Body of pancreas (tissue), 4 donors: ENCODE measurements at regions not wholly inside any gene's neighbourhood (a gene's known extent, or its start where the extent isn't known, plus 50 kb on each side); places are given as distances from the start of the nearest gene placed in this dataset.

ENCODE experiments used
- ATAC-seq: fragments of 150-250 bp; one replicate; pipeline ENCODE4 v1.9.1; 2016
- DNase-seq, 4 donors: peaks; one replicate each; pipeline ENCODE4 v3.0.0-alpha.2; 2019
- H3K27ac ChIP-seq, 4 donors: fragments of 200-600 bp; sonication (generic); 1 replicate in 3 of 4; 2 replicates in 1 of 4; pipeline versions ENCODE4 v1.5.1 to v1.6.1; 2016 to 2019; ENCODE audit warnings: mild to moderate bottlenecking in 1 of 4, mixed read lengths in 1 of 4, moderate library complexity in 1 of 4
- H3K27me3 ChIP-seq, 2 donors: fragments of 200-600 bp; sonication (generic); one replicate each; pipeline ENCODE4 v1.6.0; 2016; ENCODE audit warnings: mild to moderate bottlenecking in 1 of 2
- H3K36me3 ChIP-seq, 2 donors: fragments of 200-600 bp; sonication (generic); replicated peaks in 1 of 2; 2 replicates each; pipeline ENCODE4 v1.5.1; 2016; ENCODE audit warnings: low read depth in 2 of 2; ENCODE audit not compliant: insufficient read depth in 1 of 2
- H3K4me1 ChIP-seq: fragments of 200-600 bp; sonication (generic); one replicate; pipeline ENCODE4 v1.6.0; 2016
- H3K4me3 ChIP-seq, 2 donors: fragments of 200-600 bp; sonication (generic); 1 replicate in 1 of 2; 2 replicates in 1 of 2; pipeline ENCODE4 v1.5.1; 2016 to 2019
- H3K9me3 ChIP-seq, 3 donors: fragments of 200-600 bp; sonication (generic); 1 replicate in 2 of 3; 2 replicates in 1 of 3; pipeline ENCODE4 v1.5.1; 2016
- POLR2A ChIP-seq, 3 donors: fragments of 450-650 bp; IDR thresholded peaks; one replicate each; pipeline ENCODE4 v1.6.1; 2016; ENCODE audit warnings: antibody characterized with exemption in 3 of 3, mild to moderate bottlenecking in 2 of 3
- WGBS, 2 donors: methylation state at CpG; one replicate each; pipeline ENCODE4 v1.1.5; 2017; 5-methylcytosine and 5-hydroxymethylcytosine counted together
- intact Hi-C: fragments of 100-400 bp; cut with DNase I; formaldehyde crosslinking; loops from one replicate; pipeline ENCODE4 v1.15.1; 2023
- TF ChIP-seq, protein P1 (sequence below), 7 experiments: fragments of 450-650 bp in 4 of 7; fragments of 200-600 bp in 3 of 7; sonication (generic) in 3 of 7; IDR thresholded peaks; one replicate each; pipeline ENCODE4 v1.5.1; 2016 to 2019; ENCODE audit warnings: antibody characterized with exemption in 7 of 7

DNA sequence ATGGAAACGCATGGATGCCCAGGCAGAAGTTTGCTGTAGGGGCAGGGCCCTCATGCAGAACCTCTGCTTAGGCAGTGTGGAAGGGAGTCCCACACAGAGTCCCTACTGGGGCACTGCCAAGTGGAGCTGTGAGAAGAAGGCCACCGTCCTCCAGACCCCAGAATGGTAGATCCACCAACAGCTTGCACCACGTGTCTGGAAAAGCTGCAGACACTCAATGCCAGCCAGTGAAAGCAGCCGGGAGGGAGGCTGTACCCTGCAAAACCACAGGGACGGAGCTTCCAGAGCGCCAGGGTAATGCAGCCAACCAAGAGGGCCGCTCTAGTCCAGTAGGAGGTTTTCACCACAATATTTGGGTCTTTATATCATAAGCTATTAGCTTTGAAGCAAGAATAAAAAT, 97.1 kb upstream of the IQSEC1 start:
- DNase-seq = no peak
- ATAC-seq = no peak

DNA sequence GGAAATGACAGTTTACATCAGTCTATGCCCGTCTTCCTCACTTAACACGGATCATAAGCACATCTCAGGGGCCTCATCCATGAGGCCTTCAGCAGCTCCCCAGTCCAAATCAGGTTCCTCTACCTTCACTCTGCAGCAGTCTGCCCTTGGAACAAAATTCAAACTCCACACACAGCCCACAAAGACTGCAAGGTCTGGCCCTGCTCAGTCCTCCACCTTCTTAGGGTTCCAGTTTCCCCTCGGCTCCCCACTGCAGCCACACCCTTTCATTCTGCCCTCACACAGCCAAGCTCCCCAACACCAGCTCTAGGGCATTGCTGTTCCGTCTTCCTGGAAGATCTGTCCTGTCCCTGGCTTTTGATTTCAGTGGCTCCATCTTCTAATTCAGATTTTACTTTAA, 95.2 kb upstream of the IQSEC1 start:
- Histone ChIP-seq H3K27me3 (no peaks in the 10 kb centered on the region), H3K4me1 (no peaks in the 10 kb centered on the region), H3K27ac (no peak overlapping the region), H3K4me3 (no peak overlapping the region), H3K36me3 (no peaks in the 10 kb centered on the region), H3K9me3 (no peaks in the 10 kb centered on the region)
- ATAC-seq (no peak), DNase-seq (no peak)
- TF ChIP-seq, protein P1, sequence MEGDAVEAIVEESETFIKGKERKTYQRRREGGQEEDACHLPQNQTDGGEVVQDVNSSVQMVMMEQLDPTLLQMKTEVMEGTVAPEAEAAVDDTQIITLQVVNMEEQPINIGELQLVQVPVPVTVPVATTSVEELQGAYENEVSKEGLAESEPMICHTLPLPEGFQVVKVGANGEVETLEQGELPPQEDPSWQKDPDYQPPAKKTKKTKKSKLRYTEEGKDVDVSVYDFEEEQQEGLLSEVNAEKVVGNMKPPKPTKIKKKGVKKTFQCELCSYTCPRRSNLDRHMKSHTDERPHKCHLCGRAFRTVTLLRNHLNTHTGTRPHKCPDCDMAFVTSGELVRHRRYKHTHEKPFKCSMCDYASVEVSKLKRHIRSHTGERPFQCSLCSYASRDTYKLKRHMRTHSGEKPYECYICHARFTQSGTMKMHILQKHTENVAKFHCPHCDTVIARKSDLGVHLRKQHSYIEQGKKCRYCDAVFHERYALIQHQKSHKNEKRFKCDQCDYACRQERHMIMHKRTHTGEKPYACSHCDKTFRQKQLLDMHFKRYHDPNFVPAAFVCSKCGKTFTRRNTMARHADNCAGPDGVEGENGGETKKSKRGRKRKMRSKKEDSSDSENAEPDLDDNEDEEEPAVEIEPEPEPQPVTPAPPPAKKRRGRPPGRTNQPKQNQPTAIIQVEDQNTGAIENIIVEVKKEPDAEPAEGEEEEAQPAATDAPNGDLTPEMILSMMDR (IDR thresholded peaks at IDR 0.05) = no peak
- no peak for TF ChIP-seq POLR2A (IDR thresholded peaks at IDR 0.05)
- intact Hi-C loops = no loop called here
- 83 to 89% methylated on average over 4 of the region's 4 CpGs for WGBS, 2 donors

More for the DNA sequence above, 97.1 kb upstream of the IQSEC1 start:
- intact Hi-C loops = no loop called here
- TF ChIP-seq POLR2A (IDR thresholded peaks at IDR 0.05) = no peak
- TF ChIP-seq, protein P1 (IDR thresholded peaks at IDR 0.05) = no peak
- H3K4me1 ChIP-seq = no peaks in the 10 kb centered on the region
- H3K27ac ChIP-seq = no peak overlapping the region
- no peaks in the 10 kb centered on the region for H3K36me3 ChIP-seq
- WGBS, 2 donors = 82 to 84% methylated on average over 7 of the region's 7 CpGs
- no peaks in the 10 kb centered on the region for H3K9me3 ChIP-seq
- no peaks in the 10 kb centered on the region for H3K27me3 ChIP-seq
- H3K4me3 ChIP-seq = no peak overlapping the region

DNA sequence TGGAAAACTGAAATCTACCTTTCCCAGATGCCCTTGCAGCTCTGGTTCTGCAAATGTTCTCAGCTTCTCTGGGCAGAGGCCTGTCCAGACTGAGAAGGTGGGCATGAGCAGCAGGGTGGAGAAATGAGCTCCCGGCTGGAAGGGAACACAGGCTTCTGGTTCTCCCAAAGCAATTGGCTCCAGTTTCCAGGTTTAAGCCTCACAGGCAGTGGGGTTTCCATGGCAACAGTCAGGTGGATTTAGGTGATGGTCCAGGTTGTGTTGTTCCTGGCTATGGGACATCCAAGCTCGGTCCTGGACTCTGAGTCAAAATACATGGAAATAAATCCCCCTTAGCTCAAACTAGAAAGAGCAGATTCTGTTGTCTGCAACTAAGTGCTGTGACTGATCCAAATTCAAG, 94.6 kb upstream of the IQSEC1 start:
- ATAC-seq = no peak
- 61 to 100% methylated on average over 1 to 2 of the region's 2 CpGs for WGBS, 2 donors
- H3K4me1 ChIP-seq = no peaks in the 10 kb centered on the region
- H3K27me3 ChIP-seq = no peaks in the 10 kb centered on the region
- H3K36me3 ChIP-seq = no peaks in the 10 kb centered on the region
- TF ChIP-seq, protein P1 (IDR thresholded peaks at IDR 0.05) = no peak
- TF ChIP-seq POLR2A (IDR thresholded peaks at IDR 0.05) = no peak
- no peak overlapping the region for H3K4me3 ChIP-seq
- intact Hi-C loops = no loop called here
- no peaks in the 10 kb centered on the region for H3K9me3 ChIP-seq
- DNase-seq = no peak
- H3K27ac ChIP-seq = no peak overlapping the region

DNA sequence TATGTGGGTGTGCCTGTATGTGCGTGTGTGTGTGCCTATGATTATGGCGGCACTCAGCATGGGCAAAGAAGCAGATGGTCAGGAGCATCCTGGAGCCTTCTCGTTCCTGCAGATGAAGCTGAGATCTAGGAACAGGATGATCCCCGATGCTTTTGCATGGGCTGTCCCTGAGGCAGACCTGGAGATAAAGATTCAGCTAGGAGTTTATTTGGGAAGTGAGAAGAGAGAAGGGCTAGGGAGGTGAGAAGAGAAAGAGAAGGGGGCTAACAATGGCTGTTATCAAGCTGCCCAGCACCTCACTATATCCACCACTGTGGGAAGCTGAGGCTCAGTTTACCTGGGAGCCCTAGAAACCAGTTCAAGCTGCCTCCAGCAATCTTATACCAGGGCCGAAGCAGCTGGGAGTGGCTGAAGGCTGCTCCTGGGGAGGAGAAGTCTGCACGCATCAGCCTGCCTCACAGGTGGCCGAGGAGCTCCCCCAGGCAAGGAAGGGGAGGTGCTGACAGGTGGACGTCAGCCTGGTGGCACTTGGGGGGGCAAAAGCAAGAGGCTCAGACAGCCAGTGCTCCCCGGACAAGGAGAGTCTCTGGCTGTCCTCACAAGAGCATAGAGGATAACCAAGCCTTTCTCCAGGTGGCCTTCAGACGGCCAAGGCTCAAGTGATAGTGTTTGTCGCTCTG, 94.0 kb upstream of the IQSEC1 start:
- Histone ChIP-seq H3K36me3 (no peaks in the 10 kb centered on the region), H3K27me3 (no peaks in the 10 kb centered on the region), H3K4me1 (no peaks in the 10 kb centered on the region), H3K27ac (no peak overlapping the region), H3K4me3 (no peak overlapping the region), H3K9me3 (no peaks in the 10 kb centered on the region)
- ATAC-seq (no peak), DNase-seq (no peak)
- intact Hi-C loops = no loop called here
- WGBS, 2 donors = 83 to 92% methylated on average over 7 to 10 of the region's 11 CpGs
- TF ChIP-seq, protein P1 (IDR thresholded peaks at IDR 0.05) = no peak
- no peak for TF ChIP-seq POLR2A (IDR thresholded peaks at IDR 0.05)
